GM12878 (cell line): ENCODE measurements at regions not wholly inside any gene's neighbourhood (a gene's known extent, or its start where the extent isn't known, plus 50 kb on each side); places are given as distances from the start of the nearest gene placed in this dataset.

Source experiments
- ATAC-seq: fragments of 200-7000 bp; cut with Tn5 transposase; 3 replicates; pipeline ENCODE4 v1.9.1; 2020; ENCODE audit warnings: mild to moderate bottlenecking, moderate library complexity
- BruUV-seq: library from RNA; stranded (reverse); fragments of 400-500 nt; replicated peaks from 2 replicates; lab custom pipeline; 2021; lab: Mats Ljungman, UMichigan
- CTCF ChIA-PET: fragments of 300-600 bp; sonication (Branson Sonifier 250); formaldehyde crosslinking; extraction: SDS; loops from one replicate; lab custom pipeline; 2021; ENCODE audit warnings: inconsistent platforms; lab: Yijun Ruan, JAX
- POLR2A ChIA-PET: fragments of 350-600 bp; formaldehyde crosslinking; extraction: SDS; loops from one replicate; lab custom pipeline; 2021; ENCODE audit warnings: inconsistent platforms; lab: Charles Lee
- RAD21 ChIA-PET: fragments of 300-600 bp; sonication (Branson Sonifier 250); formaldehyde crosslinking; loops from one replicate; lab custom pipeline; 2023; ENCODE audit warnings: antibody characterized with exemption; ENCODE audit not compliant: unreplicated experiment; lab: Charles Lee
- SMC1A ChIA-PET: fragments of 300-600 bp; sonication (Branson Sonifier 250); formaldehyde crosslinking; loops from one replicate; lab custom pipeline; 2023; ENCODE audit not compliant: unreplicated experiment, uncharacterized antibody; lab: Charles Lee
- DNase-seq: peaks from one replicate; pipeline ENCODE4 v3.0.0-alpha.2; 2011; ENCODE audit warnings: low read depth, low spot score
- FAIRE-seq: peaks from 3 replicates; lab custom pipeline; 2011; peaks lifted over from hg19 to GRCh38; lab: Jason Lieb, UNC
- H2AFZ ChIP-seq: 2 replicates; pipeline ENCODE4 v1.6.0; 2011; ENCODE audit warnings: low read depth, low read length, control low read depth; ENCODE audit not compliant: control insufficient read depth
- H3K27ac ChIP-seq: 2 replicates; pipeline ENCODE4 v1.5.1; 2011; ENCODE audit warnings: control low read depth; ENCODE audit not compliant: control insufficient read depth, insufficient read depth
- H3K27me3 ChIP-seq, 2 experiments: replicated peaks in 1 of 2; 2 replicates each; pipeline versions ENCODE4 v1.6.0 to v1.6.1; 2011; ENCODE audit warnings: low read length in 1 of 2; ENCODE audit not compliant: control insufficient read depth in 2 of 2, insufficient read depth in 2 of 2
- H3K36me3 ChIP-seq, 2 experiments: 2 replicates each; pipeline ENCODE4 v1.5.1; 2011; ENCODE audit warnings: low read length in 1 of 2; ENCODE audit not compliant: control insufficient read depth in 2 of 2, insufficient read depth in 2 of 2
- H3K4me1 ChIP-seq: 2 replicates; pipeline ENCODE4 v1.6.1; 2011; ENCODE audit warnings: mild to moderate bottlenecking, low read length, moderate library complexity, mixed read lengths; ENCODE audit not compliant: control insufficient read depth, insufficient read depth
- H3K4me2 ChIP-seq: 2 replicates; pipeline ENCODE4 v1.6.0; 2011; ENCODE audit warnings: control low read depth; ENCODE audit not compliant: control insufficient read depth, insufficient read depth
- H3K4me3 ChIP-seq: fragments of 200-600 bp; sonication (generic); 2 replicates; pipeline ENCODE4 v1.5.1; 2016
- H3K79me2 ChIP-seq: 2 replicates; pipeline ENCODE4 v1.6.0; 2011; ENCODE audit warnings: low read length; ENCODE audit not compliant: control insufficient read depth, insufficient read depth
- H3K9ac ChIP-seq: 2 replicates; pipeline ENCODE4 v1.8.0; 2011; ENCODE audit warnings: low read length, control low read depth, mixed read lengths; ENCODE audit not compliant: control insufficient read depth, insufficient read depth
- H3K9me3 ChIP-seq: replicated peaks from 3 replicates; pipeline ENCODE4 v1.5.1; 2011; ENCODE audit warnings: mild to moderate bottlenecking, low read length; ENCODE audit not compliant: control insufficient read depth, insufficient read depth
- H4K20me1 ChIP-seq: 2 replicates; pipeline ENCODE4 v1.6.0; 2011; ENCODE audit not compliant: control insufficient read depth, insufficient read depth
- DPF2 ChIP-seq: fragments of 450-650 bp; IDR thresholded peaks from 2 replicates; pipeline ENCODE4 v1.6.1; 2017; ENCODE audit warnings: mild to moderate bottlenecking
- FOS ChIP-seq: IDR thresholded peaks from 3 replicates; pipeline ENCODE4 v1.6.1; 2011; ENCODE audit warnings: borderline replicate concordance; ENCODE audit not compliant: insufficient read length; ENCODE audit errors: extremely low read depth
- FOXM1 ChIP-seq: IDR thresholded peaks from 2 replicates; pipeline ENCODE4 v1.6.1; 2012; ENCODE audit warnings: low read depth, mild to moderate bottlenecking, inconsistent platforms, low read length, moderate library complexity
- IKZF1 ChIP-seq: fragments of 450-650 bp; conservative IDR thresholded peaks from 2 replicates; pipeline ENCODE4 v1.6.1; 2017; ENCODE audit warnings: antibody characterized with exemption, mild to moderate bottlenecking
- JUND ChIP-seq: IDR thresholded peaks from 2 replicates; pipeline ENCODE4 v1.6.1; 2012; ENCODE audit warnings: low read depth, mild to moderate bottlenecking, low read length, improper control_type of control experiment, moderate library complexity
- KDM1A ChIP-seq: fragments of 200-600 bp; sonication (generic); IDR thresholded peaks from 2 replicates; pipeline ENCODE4 v1.6.1; 2016; ENCODE audit warnings: borderline replicate concordance
- NBN ChIP-seq: fragments of 450-650 bp; IDR thresholded peaks from 2 replicates; pipeline ENCODE4 v1.6.1; 2016
- RAD51 ChIP-seq: fragments of 450-650 bp; IDR thresholded peaks from 2 replicates; pipeline ENCODE4 v1.6.1; 2016; ENCODE audit warnings: moderate library complexity, mild to moderate bottlenecking, inconsistent platforms
- RFX5 ChIP-seq: IDR thresholded peaks from 2 replicates; pipeline ENCODE4 v1.6.1; 2011; ENCODE audit warnings: low read depth, low read length, improper control_type of control experiment
- RUNX3 ChIP-seq: IDR thresholded peaks from 2 replicates; pipeline ENCODE4 v1.6.1; 2012; ENCODE audit warnings: low read length, inconsistent platforms
- STAT3 ChIP-seq: IDR thresholded peaks from 2 replicates; pipeline ENCODE4 v1.6.1; 2011; ENCODE audit warnings: low read depth, low read length, improper control_type of control experiment
- SUZ12 ChIP-seq: fragments of 200-600 bp; sonication (generic); IDR thresholded peaks from one replicate; pipeline ENCODE4 v1.6.1; 2018; ENCODE audit warnings: antibody characterized with exemption, mild to moderate bottlenecking; ENCODE audit not compliant: unreplicated experiment
- YBX1 ChIP-seq: fragments of 450-650 bp; IDR thresholded peaks from 2 replicates; pipeline ENCODE4 v1.6.1; 2016; ENCODE audit warnings: antibody characterized with exemption
- ZBTB33 ChIP-seq: fragments of 450-650 bp; IDR thresholded peaks from 2 replicates; pipeline ENCODE4 v1.6.1; 2017; ENCODE audit warnings: mild to moderate bottlenecking
- ZNF217 ChIP-seq: fragments of 450-650 bp; IDR thresholded peaks from 2 replicates; pipeline ENCODE4 v1.6.1; 2017; ENCODE audit warnings: antibody characterized with exemption, mild to moderate bottlenecking
- WGBS: methylation state at CpG from one replicate; pipeline ENCODE4 v1.1.6; 2016; ENCODE audit warnings: low lambda C conversion rate; ENCODE audit not compliant: insufficient replicate concordance, insufficient coverage; ENCODE audit errors: missing lambda C conversion rate; 5-methylcytosine and 5-hydroxymethylcytosine counted together
- in situ Hi-C: fragments of 300-500 bp; cut with MboI; formaldehyde crosslinking; loops from 9 replicates; pipeline ENCODE4 v1.14.3; 2018; ENCODE audit warnings: mixed read lengths
- intact Hi-C: fragments of 100-400 bp; cut with micrococcal nuclease; formaldehyde crosslinking; loops from one replicate; pipeline ENCODE4 v1.14.2; 2022; ENCODE audit not compliant: unreplicated experiment
- TF ChIP-seq, protein P1 (sequence below): IDR thresholded peaks from 2 replicates; pipeline ENCODE4 v1.6.1; 2012; ENCODE audit warnings: low read length, inconsistent platforms

GRCh38 chr15:27674826-27675225 lies 424.3 kb downstream of the OCA2 start:
- RAD21 ChIA-PET, result no interaction called here
- FAIRE-seq (no peak), ATAC-seq (no peak), DNase-seq (no peak)
- no TSS peak for BruUV-seq
- H3K4me1 ChIP-seq, result no peaks in the 10 kb centered on the region
- in situ Hi-C loops, result no loop called here
- H3K4me2 ChIP-seq, result no peak overlapping the region
- WGBS, result 17% methylated on average over 10 of the region's 10 CpGs
- SMC1A ChIA-PET, result no interaction called here
- intact Hi-C loops, result no loop called here
- no peaks in the 10 kb centered on the region for H3K27me3 ChIP-seq
- no peaks in the 10 kb centered on the region; the same call in 2 of the 3 replicates for H3K9me3 ChIP-seq
- no peaks in the 10 kb centered on the region for H3K36me3 ChIP-seq
- no peak overlapping the region for H3K4me3 ChIP-seq
- no peak overlapping the region for H3K9ac ChIP-seq
- H3K27ac ChIP-seq, result no peak overlapping the region
- POLR2A ChIA-PET, result no interaction called here
- CTCF ChIA-PET, result no interaction called here
- no peaks in the 10 kb centered on the region for H4K20me1 ChIP-seq
- TF ChIP-seq RAD51 (no peak), ZNF217 (no peak), FOXM1 (no peak), SUZ12 (no peak), NBN (no peak), JUND (no peak), FOS (no peak), ZBTB33 (no peak), STAT3 (no peak), DPF2 (no peak), RFX5 (no peak), YBX1 (no peak), IKZF1 (no peak), KDM1A (no peak), RUNX3 (no peak)
- TF ChIP-seq, protein P1, sequence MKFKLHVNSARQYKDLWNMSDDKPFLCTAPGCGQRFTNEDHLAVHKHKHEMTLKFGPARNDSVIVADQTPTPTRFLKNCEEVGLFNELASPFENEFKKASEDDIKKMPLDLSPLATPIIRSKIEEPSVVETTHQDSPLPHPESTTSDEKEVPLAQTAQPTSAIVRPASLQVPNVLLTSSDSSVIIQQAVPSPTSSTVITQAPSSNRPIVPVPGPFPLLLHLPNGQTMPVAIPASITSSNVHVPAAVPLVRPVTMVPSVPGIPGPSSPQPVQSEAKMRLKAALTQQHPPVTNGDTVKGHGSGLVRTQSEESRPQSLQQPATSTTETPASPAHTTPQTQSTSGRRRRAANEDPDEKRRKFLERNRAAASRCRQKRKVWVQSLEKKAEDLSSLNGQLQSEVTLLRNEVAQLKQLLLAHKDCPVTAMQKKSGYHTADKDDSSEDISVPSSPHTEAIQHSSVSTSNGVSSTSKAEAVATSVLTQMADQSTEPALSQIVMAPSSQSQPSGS, result no peak
- H3K79me2 ChIP-seq, result no peaks in the 10 kb centered on the region
- H2AFZ ChIP-seq, result no peak overlapping the region
